Hepatocyte (in vitro differentiated cells): ENCODE measurements at regions not wholly inside any gene's neighbourhood (a gene's known extent, or its start where the extent isn't known, plus 50 kb on each side); places are given as distances from the start of the nearest gene placed in this dataset.

ENCODE experiments used
- DNase-seq: peaks from one replicate; pipeline ENCODE4 v3.0.0-alpha.2; 2016; ENCODE audit warnings: low spot score
- H2AFZ ChIP-seq: fragments of 200-600 bp; sonication (generic); 2 replicates; pipeline ENCODE4 v1.6.0; 2016; ENCODE audit warnings: antibody characterized with exemption, mild to moderate bottlenecking
- H3K27ac ChIP-seq: fragments of 200-600 bp; sonication (generic); 2 replicates; pipeline ENCODE4 v1.5.1; 2016; ENCODE audit warnings: mild to moderate bottlenecking
- H3K27me3 ChIP-seq: fragments of 200-600 bp; sonication (generic); 2 replicates; pipeline ENCODE4 v1.6.1; 2016
- H3K36me3 ChIP-seq: fragments of 200-600 bp; sonication (generic); replicated peaks from 2 replicates; pipeline ENCODE4 v1.5.1; 2016; ENCODE audit warnings: low read depth; ENCODE audit not compliant: insufficient read depth
- H3K4me1 ChIP-seq: fragments of 200-600 bp; sonication (generic); 2 replicates; pipeline ENCODE4 v1.5.1; 2016; ENCODE audit warnings: mild to moderate bottlenecking, moderate library complexity; ENCODE audit not compliant: insufficient read depth
- H3K4me2 ChIP-seq: fragments of 200-600 bp; sonication (generic); 2 replicates; pipeline ENCODE4 v1.6.0; 2016
- H3K4me3 ChIP-seq: fragments of 200-600 bp; sonication (generic); 2 replicates; pipeline ENCODE4 v1.5.1; 2016; ENCODE audit warnings: mild to moderate bottlenecking
- H3K79me2 ChIP-seq: fragments of 200-600 bp; sonication (generic); 2 replicates; pipeline ENCODE4 v1.6.0; 2017; ENCODE audit warnings: mild to moderate bottlenecking
- H3K9me2 ChIP-seq: fragments of 200-600 bp; sonication (generic); replicated peaks from 2 replicates; pipeline ENCODE4 v1.6.0; 2017; ENCODE audit warnings: mild to moderate bottlenecking; ENCODE audit not compliant: insufficient read depth
- H3K9me3 ChIP-seq: fragments of 200-600 bp; sonication (generic); 2 replicates; pipeline ENCODE4 v1.5.1; 2016; ENCODE audit warnings: low read depth, mild to moderate bottlenecking
- H4K20me1 ChIP-seq: fragments of 200-600 bp; sonication (generic); 2 replicates; pipeline ENCODE4 v1.6.0; 2016; ENCODE audit warnings: mild to moderate bottlenecking; ENCODE audit not compliant: insufficient read depth, poor library complexity, severe bottlenecking
- EZH2 ChIP-seq: fragments of 200-600 bp; sonication (generic); IDR thresholded peaks from 2 replicates; pipeline ENCODE4 v1.6.1; 2016; ENCODE audit warnings: antibody characterized with exemption, mild to moderate bottlenecking, borderline replicate concordance
- EZH2phosphoT487 ChIP-seq: fragments of 200-600 bp; sonication (generic); IDR thresholded peaks from one replicate; pipeline ENCODE4 v1.6.1; 2018; ENCODE audit warnings: antibody characterized with exemption, mild to moderate bottlenecking, low read depth, moderate library complexity; ENCODE audit not compliant: unreplicated experiment, severe bottlenecking
- WGBS: methylation state at CpG from one replicate; pipeline ENCODE4 v1.1.6; 2016; ENCODE audit warnings: low lambda C conversion rate; ENCODE audit errors: missing lambda C conversion rate; 5-methylcytosine and 5-hydroxymethylcytosine counted together
- TF ChIP-seq, protein P1 (sequence below): fragments of 200-600 bp; sonication (generic); IDR thresholded peaks from 2 replicates; pipeline ENCODE4 v1.5.1; 2016; ENCODE audit warnings: antibody characterized with exemption, mild to moderate bottlenecking; ENCODE audit not compliant: poor library complexity

DNA sequence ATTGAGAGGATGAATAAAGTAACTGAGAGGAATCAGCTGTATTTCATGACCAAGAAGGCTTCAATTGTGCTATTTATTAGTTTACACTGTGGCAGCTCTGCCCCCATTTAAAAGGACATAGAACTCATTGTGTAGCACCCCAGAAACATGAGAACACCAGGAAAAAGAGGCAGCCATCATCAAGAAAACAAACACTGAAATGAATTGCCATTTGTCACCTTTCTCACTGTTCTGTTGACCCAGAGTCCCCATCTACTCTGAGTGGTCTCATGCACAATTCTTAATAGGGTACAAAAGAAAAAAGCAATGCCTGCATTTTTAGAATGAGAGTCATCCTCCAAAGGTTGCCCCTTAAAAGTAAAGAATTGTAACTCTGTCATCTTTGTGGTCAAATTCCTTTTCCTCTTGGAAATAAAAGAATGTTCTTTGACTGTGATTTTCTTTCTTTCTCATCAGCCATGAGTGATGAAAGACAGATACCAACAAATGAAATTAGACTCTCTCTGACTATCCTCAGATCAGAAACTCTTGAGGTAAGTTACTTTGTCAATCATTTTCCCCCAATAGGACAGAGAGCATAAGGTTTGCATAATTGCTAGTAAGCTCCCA lies 1941.9 kb upstream of the PIK3C3 start:
- DNase-seq = no peak
- Histone ChIP-seq H3K27ac (no peak overlapping the region), H3K27me3 (no peaks in the 10 kb centered on the region), H3K79me2 (no peaks in the 10 kb centered on the region), H3K4me1 (no peaks in the 10 kb centered on the region), H3K9me3 (no peaks in the 10 kb centered on the region), H4K20me1 (no peaks in the 10 kb centered on the region), H3K36me3 (no peaks in the 10 kb centered on the region), H3K4me2 (no peak overlapping the region), H2AFZ (no peak overlapping the region), H3K4me3 (no peak overlapping the region), H3K9me2 (no peaks in the 10 kb centered on the region)
- TF ChIP-seq EZH2 = no peak
- TF ChIP-seq, protein P1, sequence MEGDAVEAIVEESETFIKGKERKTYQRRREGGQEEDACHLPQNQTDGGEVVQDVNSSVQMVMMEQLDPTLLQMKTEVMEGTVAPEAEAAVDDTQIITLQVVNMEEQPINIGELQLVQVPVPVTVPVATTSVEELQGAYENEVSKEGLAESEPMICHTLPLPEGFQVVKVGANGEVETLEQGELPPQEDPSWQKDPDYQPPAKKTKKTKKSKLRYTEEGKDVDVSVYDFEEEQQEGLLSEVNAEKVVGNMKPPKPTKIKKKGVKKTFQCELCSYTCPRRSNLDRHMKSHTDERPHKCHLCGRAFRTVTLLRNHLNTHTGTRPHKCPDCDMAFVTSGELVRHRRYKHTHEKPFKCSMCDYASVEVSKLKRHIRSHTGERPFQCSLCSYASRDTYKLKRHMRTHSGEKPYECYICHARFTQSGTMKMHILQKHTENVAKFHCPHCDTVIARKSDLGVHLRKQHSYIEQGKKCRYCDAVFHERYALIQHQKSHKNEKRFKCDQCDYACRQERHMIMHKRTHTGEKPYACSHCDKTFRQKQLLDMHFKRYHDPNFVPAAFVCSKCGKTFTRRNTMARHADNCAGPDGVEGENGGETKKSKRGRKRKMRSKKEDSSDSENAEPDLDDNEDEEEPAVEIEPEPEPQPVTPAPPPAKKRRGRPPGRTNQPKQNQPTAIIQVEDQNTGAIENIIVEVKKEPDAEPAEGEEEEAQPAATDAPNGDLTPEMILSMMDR = no peak
- TF ChIP-seq EZH2phosphoT487 = no peak

DNA sequence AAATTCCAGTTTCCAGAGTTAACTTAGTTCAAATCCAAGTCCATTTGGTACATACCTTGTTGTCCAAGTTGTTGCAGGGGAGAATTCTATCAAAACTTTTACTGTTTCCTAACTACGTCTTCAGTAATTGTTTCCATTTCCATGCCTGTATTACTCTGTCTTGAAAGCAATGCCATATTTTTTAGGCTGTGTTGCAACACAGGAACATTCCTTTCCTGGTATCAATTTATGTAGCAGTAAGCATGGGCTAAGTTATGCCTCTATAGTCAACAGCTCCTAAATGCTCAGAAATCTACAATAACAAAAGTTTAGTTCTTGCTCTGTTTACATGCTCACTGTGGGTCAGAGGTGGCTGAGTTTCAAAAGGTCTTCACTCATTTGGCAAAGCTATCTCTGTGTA lies 1943.8 kb upstream of the PIK3C3 start:
- Histone ChIP-seq H3K27ac (no peak overlapping the region), H3K4me2 (no peak overlapping the region), H3K9me2 (no peaks in the 10 kb centered on the region), H3K4me1 (no peaks in the 10 kb centered on the region), H3K27me3 (no peaks in the 10 kb centered on the region), H3K36me3 (no peaks in the 10 kb centered on the region), H4K20me1 (no peaks in the 10 kb centered on the region), H3K79me2 (no peaks in the 10 kb centered on the region), H3K9me3 (no peaks in the 10 kb centered on the region), H3K4me3 (no peak overlapping the region), H2AFZ (no peak overlapping the region)
- DNase-seq = no peak
- 71% methylated on average over 1 of the region's 1 CpG for WGBS
- TF ChIP-seq, protein P1 = no peak

DNA sequence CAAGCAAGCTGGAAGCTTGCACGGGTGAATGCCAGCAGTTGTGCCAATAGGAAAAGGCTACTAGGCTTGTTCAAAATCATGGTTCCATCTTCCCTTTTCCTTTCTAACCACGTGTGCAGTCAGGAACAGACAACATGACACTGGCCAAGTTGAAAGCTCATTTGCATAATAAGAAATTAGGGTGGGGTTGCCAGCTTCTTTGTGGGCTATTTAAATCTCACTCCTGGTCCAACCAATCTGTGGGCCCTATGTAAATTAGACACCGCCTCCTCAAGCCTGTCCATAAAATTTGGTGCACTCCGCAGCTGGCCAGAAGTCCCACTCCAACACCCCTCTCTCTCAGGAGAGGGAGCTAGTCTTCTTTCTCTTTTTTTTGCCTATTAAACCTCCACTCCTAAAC lies 1948.4 kb upstream of the PIK3C3 start:
- DNase-seq = no peak
- H4K20me1 ChIP-seq = no peaks in the 10 kb centered on the region
- no peaks in the 10 kb centered on the region for H3K9me2 ChIP-seq
- H3K79me2 ChIP-seq = no peaks in the 10 kb centered on the region
- H3K4me1 ChIP-seq = no peaks in the 10 kb centered on the region
- H2AFZ ChIP-seq = no peak overlapping the region
- no peaks in the 10 kb centered on the region for H3K36me3 ChIP-seq
- no peak overlapping the region for H3K4me2 ChIP-seq
- no peak overlapping the region for H3K27ac ChIP-seq
- H3K9me3 ChIP-seq = no peaks in the 10 kb centered on the region
- no peaks in the 10 kb centered on the region for H3K27me3 ChIP-seq
- TF ChIP-seq, protein P1 = no peak
- no peak for TF ChIP-seq EZH2phosphoT487
- TF ChIP-seq EZH2 = no peak
- WGBS = 88% methylated on average over 4 of the region's 4 CpGs
- H3K4me3 ChIP-seq = no peak overlapping the region

DNA sequence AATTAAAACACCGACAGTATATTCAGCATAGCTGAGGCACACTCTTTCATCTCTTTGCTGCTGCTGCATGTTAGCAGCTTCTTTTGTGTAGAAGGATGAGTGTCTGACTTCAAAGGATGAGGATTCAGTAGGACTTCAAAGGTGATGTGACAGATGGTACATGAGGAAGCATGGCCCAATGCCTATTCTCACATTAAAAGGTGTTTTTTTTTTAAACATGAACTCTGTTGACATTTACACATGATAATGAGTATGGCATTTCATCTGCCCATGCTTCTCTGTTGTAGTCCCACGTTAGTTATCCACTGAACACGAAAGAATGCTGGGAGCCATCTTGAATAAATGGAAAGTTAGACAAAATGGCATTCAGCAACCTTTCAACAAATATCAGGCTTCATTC lies 1950.8 kb upstream of the PIK3C3 start:
- H3K27me3 ChIP-seq = no peaks in the 10 kb centered on the region

More for the DNA sequence above, 1950.8 kb upstream of the PIK3C3 start:
- H3K79me2 ChIP-seq = no peaks in the 10 kb centered on the region
- 92% methylated on average over 3 of the region's 3 CpGs for WGBS
- H3K4me2 ChIP-seq = no peak overlapping the region
- no peaks in the 10 kb centered on the region for H3K36me3 ChIP-seq
- no peaks in the 10 kb centered on the region for H4K20me1 ChIP-seq
- H3K4me1 ChIP-seq = no peaks in the 10 kb centered on the region
- no peak overlapping the region for H2AFZ ChIP-seq
- no peak overlapping the region for H3K27ac ChIP-seq
- no peaks in the 10 kb centered on the region for H3K9me2 ChIP-seq
- TF ChIP-seq EZH2phosphoT487 (no peak), EZH2 (no peak)
- TF ChIP-seq, protein P1 = no peak
- no peak for DNase-seq
- no peaks in the 10 kb centered on the region for H3K9me3 ChIP-seq
- no peak overlapping the region for H3K4me3 ChIP-seq
